GM13977 (cell line): ENCODE measurements at regions not wholly inside any gene's neighbourhood (a gene's known extent, or its start where the extent isn't known, plus 50 kb on each side); places are given as distances from the start of the nearest gene placed in this dataset.

Experiments used
- DNase-seq: peaks from one replicate; pipeline ENCODE4 v3.0.0; 2012; ENCODE audit warnings: low spot score
- in situ Hi-C: fragments of 300-500 bp; cut with MboI; formaldehyde crosslinking; loops from one replicate; pipeline ENCODE4 v1.12.0; 2022; ENCODE audit warnings: low sequenced_read_pairs, low pct_unique_long_range_greater_than_20kb, mixed read lengths, inconsistent platforms; ENCODE audit not compliant: unreplicated experiment
- TF ChIP-seq, protein P1 (sequence below): IDR thresholded peaks from 2 replicates; pipeline ENCODE4 v1.5.1; 2012; ENCODE audit warnings: mild to moderate bottlenecking, control low read depth; ENCODE audit not compliant: insufficient read depth; ENCODE audit errors: extremely low read depth, missing control alignments

DNA sequence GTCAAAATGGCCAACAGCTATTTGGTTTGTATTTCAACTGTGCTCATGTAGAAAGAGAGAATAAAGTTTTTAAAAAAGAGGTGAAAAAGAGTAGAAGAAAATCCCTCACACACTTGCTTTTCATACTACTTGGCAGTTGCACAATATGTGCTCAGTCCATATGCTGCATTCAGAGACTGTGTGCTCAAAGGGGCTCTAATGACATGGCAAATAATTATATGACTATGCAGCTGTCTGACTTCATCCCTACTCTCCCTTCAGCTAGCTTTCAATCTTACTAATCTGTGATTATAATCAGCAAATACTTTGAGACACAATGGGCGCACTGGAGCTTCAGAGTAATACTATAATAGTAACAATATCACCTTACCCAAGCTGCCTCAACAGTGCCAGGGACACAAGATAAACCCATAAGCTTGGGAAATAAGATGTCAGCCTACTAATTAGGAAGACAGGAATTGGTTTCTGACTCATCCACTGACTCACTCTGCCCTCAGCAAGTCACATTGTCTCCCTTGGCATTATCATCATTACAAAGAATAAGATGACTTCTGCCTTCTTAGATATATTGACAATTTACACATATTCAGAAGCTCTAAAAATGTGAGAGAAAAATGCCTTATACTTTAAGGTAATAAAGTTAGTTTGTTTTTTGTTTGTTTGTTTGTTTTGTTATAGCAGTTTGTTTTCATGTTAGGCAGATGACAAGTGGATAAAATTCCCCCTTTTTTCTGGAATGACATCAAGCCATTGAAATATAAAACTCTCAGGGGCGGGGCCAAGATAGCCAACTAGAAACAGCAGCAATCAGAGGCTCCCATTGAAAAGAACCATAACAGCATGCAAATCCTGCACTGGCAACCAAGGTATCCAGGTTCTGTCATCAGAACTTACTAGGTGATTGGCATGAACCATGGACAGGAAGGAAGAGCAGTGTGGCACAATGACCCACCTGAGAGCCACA, 311.6 kb downstream of the FAM133A start:
- TF ChIP-seq, protein P1, sequence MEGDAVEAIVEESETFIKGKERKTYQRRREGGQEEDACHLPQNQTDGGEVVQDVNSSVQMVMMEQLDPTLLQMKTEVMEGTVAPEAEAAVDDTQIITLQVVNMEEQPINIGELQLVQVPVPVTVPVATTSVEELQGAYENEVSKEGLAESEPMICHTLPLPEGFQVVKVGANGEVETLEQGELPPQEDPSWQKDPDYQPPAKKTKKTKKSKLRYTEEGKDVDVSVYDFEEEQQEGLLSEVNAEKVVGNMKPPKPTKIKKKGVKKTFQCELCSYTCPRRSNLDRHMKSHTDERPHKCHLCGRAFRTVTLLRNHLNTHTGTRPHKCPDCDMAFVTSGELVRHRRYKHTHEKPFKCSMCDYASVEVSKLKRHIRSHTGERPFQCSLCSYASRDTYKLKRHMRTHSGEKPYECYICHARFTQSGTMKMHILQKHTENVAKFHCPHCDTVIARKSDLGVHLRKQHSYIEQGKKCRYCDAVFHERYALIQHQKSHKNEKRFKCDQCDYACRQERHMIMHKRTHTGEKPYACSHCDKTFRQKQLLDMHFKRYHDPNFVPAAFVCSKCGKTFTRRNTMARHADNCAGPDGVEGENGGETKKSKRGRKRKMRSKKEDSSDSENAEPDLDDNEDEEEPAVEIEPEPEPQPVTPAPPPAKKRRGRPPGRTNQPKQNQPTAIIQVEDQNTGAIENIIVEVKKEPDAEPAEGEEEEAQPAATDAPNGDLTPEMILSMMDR, result no peak
- in situ Hi-C loops, result no loop called here
- no peak for DNase-seq
